WERI-Rb-1 (cell line): ENCODE measurements at regions not wholly inside any gene's neighbourhood (a gene's known extent, or its start where the extent isn't known, plus 50 kb on each side); places are given as distances from the start of the nearest gene placed in this dataset.
A peak's percentile ranks its signal among the peaks of the same experiment; 100 is the strongest.

Experiments
- DNase-seq: peaks from one replicate; pipeline ENCODE4 v3.0.0-alpha.2; 2020
- H3K27ac ChIP-seq: fragments of 250-450 bp; sonication (Bioruptor Pico); 2 replicates; pipeline ENCODE4 v1.5.1; 2020; ENCODE audit warnings: mild to moderate bottlenecking, moderate library complexity
- H3K27me3 ChIP-seq: fragments of 250-450 bp; sonication (Bioruptor Pico); 2 replicates; pipeline ENCODE4 v1.5.1; 2021; ENCODE audit warnings: mild to moderate bottlenecking, low read depth, moderate library complexity; ENCODE audit not compliant: insufficient read depth, severe bottlenecking
- H3K36me3 ChIP-seq: fragments of 250-450 bp; sonication (Bioruptor Pico); 2 replicates; pipeline ENCODE4 v1.5.1; 2020; ENCODE audit warnings: mild to moderate bottlenecking, moderate library complexity
- H3K4me3 ChIP-seq: 2 replicates; pipeline ENCODE4 v1.5.1; 2011; ENCODE audit warnings: low read depth, mild to moderate bottlenecking, control low read depth, low read length
- H3K9me3 ChIP-seq: fragments of 250-450 bp; sonication (Bioruptor Pico); 2 replicates; pipeline ENCODE4 v1.5.1; 2021; ENCODE audit warnings: mild to moderate bottlenecking, moderate library complexity; ENCODE audit not compliant: severe bottlenecking
- CTCF ChIP-seq: IDR thresholded peaks from 2 replicates; pipeline ENCODE4 v1.5.1; 2011; ENCODE audit warnings: low read depth, mild to moderate bottlenecking, control low read depth, inconsistent platforms, low read length

DNA sequence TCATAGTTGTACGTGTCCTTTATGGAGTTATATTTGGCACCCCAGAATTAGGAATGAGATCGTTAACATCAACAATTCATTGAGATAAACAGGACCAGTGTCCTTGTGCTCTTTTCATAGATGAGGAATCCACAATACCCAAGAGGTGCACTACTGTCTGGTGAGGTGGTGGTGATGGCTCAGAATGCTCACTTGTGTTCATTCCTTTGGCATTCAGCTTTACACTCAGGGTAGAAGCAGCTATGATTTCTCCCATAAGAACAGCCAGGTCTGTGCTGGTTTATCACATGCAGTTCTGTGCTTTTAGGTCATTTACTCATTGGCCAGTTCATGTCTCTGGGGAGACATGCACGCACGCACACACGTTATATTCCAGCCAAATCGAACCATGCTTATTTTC lies 167.2 kb downstream of the FAT3 start:
- H3K27me3 ChIP-seq, result no peaks in the 10 kb centered on the region
- H3K4me3 ChIP-seq, result no peak overlapping the region
- no peaks in the 10 kb centered on the region for H3K9me3 ChIP-seq
- H3K27ac ChIP-seq, result no peak overlapping the region
- H3K36me3 ChIP-seq, result no peaks in the 10 kb centered on the region
- no peak for TF ChIP-seq CTCF
- no peak for DNase-seq

DNA sequence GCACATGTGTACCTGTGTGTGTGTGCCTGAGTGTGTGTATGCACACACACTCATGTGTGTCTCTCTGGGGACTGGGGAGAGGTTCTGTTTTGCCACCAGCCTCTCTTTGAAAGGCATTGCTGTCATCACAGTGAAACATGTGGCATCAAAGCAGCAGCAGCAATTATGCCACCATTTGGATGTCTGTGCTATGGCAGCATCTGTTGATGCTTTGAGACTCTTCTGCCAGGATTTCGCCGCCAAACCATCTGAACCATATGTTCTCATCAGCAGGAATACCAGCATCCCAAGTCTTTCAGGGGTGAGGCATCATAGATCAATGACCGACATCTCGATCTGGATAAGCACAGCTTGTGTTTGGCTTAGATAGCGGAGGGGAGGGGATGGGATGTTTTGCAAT lies 168.6 kb downstream of the FAT3 start:
- Histone ChIP-seq H3K4me3 (no peak overlapping the region), H3K27me3 (no peaks in the 10 kb centered on the region), H3K9me3 (no peaks in the 10 kb centered on the region), H3K27ac (no peak overlapping the region), H3K36me3 (no peaks in the 10 kb centered on the region)
- DNase-seq, result peak; percentile 20
- no peak for TF ChIP-seq CTCF

DNA sequence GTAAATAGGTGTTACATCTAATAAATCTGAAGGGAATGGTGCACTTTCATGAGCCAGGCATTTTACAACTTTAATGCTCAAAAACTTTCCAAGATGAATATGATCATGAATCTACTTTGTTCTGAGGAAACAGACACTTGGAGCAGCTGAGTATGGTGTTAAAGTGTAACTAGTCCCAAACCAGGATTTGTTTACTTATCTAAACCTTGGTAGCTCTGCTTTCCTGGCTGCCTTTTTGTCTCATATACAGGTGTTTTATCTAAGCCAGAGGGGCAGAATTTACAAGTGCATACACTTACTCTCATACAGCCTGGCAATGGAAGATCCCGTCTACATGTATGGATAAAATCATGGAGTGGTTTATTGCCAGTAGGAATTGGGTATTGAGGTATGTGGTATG lies 171.5 kb downstream of the FAT3 start:
- Histone ChIP-seq H3K27me3 (no peaks in the 10 kb centered on the region), H3K27ac (no peak overlapping the region), H3K4me3 (no peak overlapping the region), H3K9me3 (no peaks in the 10 kb centered on the region), H3K36me3 (no peaks in the 10 kb centered on the region)
- DNase-seq, result no peak
- TF ChIP-seq CTCF, result no peak

- no peak for TF ChIP-seq CTCF
- Histone ChIP-seq H3K27ac (no peak overlapping the region), H3K4me3 (no peak overlapping the region), H3K9me3 (no peaks in the 10 kb centered on the region), H3K36me3 (no peaks in the 10 kb centered on the region), H3K27me3 (no peaks in the 10 kb centered on the region)
- DNase-seq, result peak; percentile 27
Measured at GRCh38 chr11:92397221-92397755, 172.7 kb downstream of the FAT3 start.

DNA sequence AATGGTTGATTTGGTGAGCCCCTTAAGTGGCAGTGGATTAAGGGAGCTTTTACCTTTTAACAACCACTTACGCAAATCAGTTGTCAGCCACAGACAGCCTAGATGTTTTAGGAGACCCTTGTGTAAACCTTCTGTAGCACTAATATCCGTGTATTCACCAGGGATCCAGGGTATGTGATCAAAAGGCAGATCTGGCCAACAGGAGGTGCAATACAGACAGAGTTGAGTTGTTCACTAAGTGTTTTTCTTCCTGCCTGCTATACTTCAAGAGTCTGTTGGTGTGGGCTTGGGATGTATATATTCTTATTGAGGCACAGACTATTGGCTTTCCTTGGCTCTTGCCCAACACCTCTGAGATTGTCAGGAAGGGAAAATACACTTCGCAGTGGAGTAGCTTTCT lies 175.1 kb downstream of the FAT3 start:
- TF ChIP-seq CTCF, result peak; percentile 38
- peak; percentile 10 for DNase-seq
- H3K27ac ChIP-seq, result no peak overlapping the region

DNA sequence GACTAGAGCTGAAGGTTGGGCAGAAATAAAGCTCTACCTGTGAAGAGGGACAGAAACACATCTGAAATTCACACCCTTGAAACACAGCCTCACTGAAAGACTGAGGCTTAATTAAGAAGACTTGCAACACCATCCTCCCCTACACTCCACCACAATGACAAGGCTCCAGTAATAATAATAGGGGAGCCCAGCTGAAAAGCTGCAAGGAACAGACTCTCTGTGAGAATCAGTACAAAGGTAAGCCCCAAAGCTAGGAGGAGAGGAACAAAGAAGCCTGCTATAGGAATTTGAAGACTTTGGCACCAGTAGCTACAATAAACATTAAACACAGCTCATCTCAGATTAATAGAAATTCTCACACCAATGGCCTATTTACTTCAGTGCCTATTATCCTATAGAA lies 176.9 kb downstream of the FAT3 start:
- Histone ChIP-seq H3K36me3 (no peaks in the 10 kb centered on the region), H3K4me3 (no peak overlapping the region), H3K27me3 (no peaks in the 10 kb centered on the region), H3K27ac (no peak overlapping the region), H3K9me3 (no peaks in the 10 kb centered on the region)
- DNase-seq, result no peak
- TF ChIP-seq CTCF, result no peak

More for the DNA sequence above, 175.1 kb downstream of the FAT3 start:
- no peaks in the 10 kb centered on the region for H3K36me3 ChIP-seq
- H3K9me3 ChIP-seq, result no peaks in the 10 kb centered on the region
- no peak overlapping the region for H3K4me3 ChIP-seq
- H3K27me3 ChIP-seq, result no peaks in the 10 kb centered on the region
